IMR-90 (cell line): ENCODE measurements at regions not wholly inside any gene's neighbourhood (a gene's known extent, or its start where the extent isn't known, plus 50 kb on each side); places are given as distances from the start of the nearest gene placed in this dataset.

Source experiments
- ATAC-seq: fragments of 200-7000 bp; cut with Tn5 transposase; 2 replicates; pipeline ENCODE4 v1.9.1; 2020; ENCODE audit warnings: low read depth, mild to moderate bottlenecking, moderate library complexity
- BruUV-seq: library from RNA; stranded (reverse); fragments of 400-500 nt; replicated peaks from 2 replicates; lab custom pipeline; 2021; lab: Mats Ljungman, UMichigan
- CTCF ChIA-PET: fragments of 300-600 bp; formaldehyde crosslinking; extraction: SDS; loops from one replicate; lab custom pipeline; 2021; ENCODE audit warnings: antibody characterized with exemption; lab: Yijun Ruan, JAX
- POLR2A ChIA-PET: fragments of 300-600 bp; sonication (Branson Sonifier 250); formaldehyde crosslinking; loops from one replicate; lab custom pipeline; 2022; ENCODE audit warnings: antibody characterized with exemption; ENCODE audit not compliant: unreplicated experiment; lab: Charles Lee
- DNase-seq: peaks from one replicate; pipeline ENCODE4 v3.0.0; 2013
- H2AFZ ChIP-seq: replicated peaks from 2 replicates; pipeline ENCODE3; 2013; ENCODE audit warnings: low read length, mild to moderate bottlenecking; ENCODE audit not compliant: poor library complexity
- H2AK5ac ChIP-seq: 2 replicates; pipeline ENCODE4 v1.6.1; 2013; ENCODE audit warnings: low read depth, low read length, inconsistent platforms
- H2AK9ac ChIP-seq: replicated peaks from 2 replicates; pipeline ENCODE3; 2013; ENCODE audit warnings: mild to moderate bottlenecking, low read depth, low read length, moderate library complexity; ENCODE audit not compliant: poor library complexity
- H2BK120ac ChIP-seq: 2 replicates; pipeline ENCODE4 v1.6.1; 2013; ENCODE audit warnings: low read depth, low read length, inconsistent platforms
- H2BK15ac ChIP-seq: 3 replicates; pipeline ENCODE4 v1.6.1; 2013; ENCODE audit warnings: low read depth, low read length, inconsistent platforms
- H2BK20ac ChIP-seq: 2 replicates; pipeline ENCODE4 v1.6.1; 2013; ENCODE audit warnings: low read depth, mild to moderate bottlenecking, inconsistent platforms, low read length, moderate library complexity
- H2BK5ac ChIP-seq: 2 replicates; pipeline ENCODE4 v1.6.1; 2013; ENCODE audit warnings: mild to moderate bottlenecking, low read depth, low read length, inconsistent platforms; ENCODE audit not compliant: poor library complexity, severe bottlenecking
- H3K14ac ChIP-seq: replicated peaks from 2 replicates; pipeline ENCODE4 v1.6.1; 2013; ENCODE audit warnings: low read depth, low read length, inconsistent platforms
- H3K18ac ChIP-seq: 2 replicates; pipeline ENCODE4 v1.6.1; 2013; ENCODE audit warnings: low read depth, low read length, control low read depth
- H3K23ac ChIP-seq: 2 replicates; pipeline ENCODE4 v1.6.1; 2013; ENCODE audit warnings: low read depth, low read length, inconsistent platforms
- H3K27ac ChIP-seq: 2 replicates; pipeline ENCODE4 v1.5.1; 2013; ENCODE audit warnings: mild to moderate bottlenecking, control low read depth, low read length; ENCODE audit not compliant: insufficient read depth
- H3K27me3 ChIP-seq: 2 replicates; pipeline ENCODE4 v1.6.1; 2013; ENCODE audit warnings: low read length; ENCODE audit not compliant: control insufficient read depth, insufficient read depth
- H3K36me3 ChIP-seq: 2 replicates; pipeline ENCODE4 v1.6.1; 2013; ENCODE audit warnings: low read length, mixed read lengths; ENCODE audit not compliant: control insufficient read depth, insufficient read depth
- H3K4ac ChIP-seq: 2 replicates; pipeline ENCODE4 v1.6.1; 2013; ENCODE audit warnings: low read depth, low read length, inconsistent platforms
- H3K4me1 ChIP-seq: 2 replicates; pipeline ENCODE4 v1.6.1; 2013; ENCODE audit warnings: low read length, mixed read lengths; ENCODE audit not compliant: control insufficient read depth, insufficient read depth
- H3K4me2 ChIP-seq: 2 replicates; pipeline ENCODE4 v1.6.1; 2013; ENCODE audit warnings: low read depth, mild to moderate bottlenecking, control low read depth, low read length, moderate library complexity
- H3K4me3 ChIP-seq: 2 replicates; pipeline ENCODE4 v1.5.1; 2013; ENCODE audit warnings: low read depth, mild to moderate bottlenecking, control low read depth, low read length, moderate library complexity; ENCODE audit not compliant: insufficient read depth
- H3K56ac ChIP-seq: 2 replicates; pipeline ENCODE4 v1.6.1; 2013; ENCODE audit warnings: low read length, inconsistent platforms; ENCODE audit not compliant: insufficient read depth; ENCODE audit errors: extremely low read depth
- H3K79me1 ChIP-seq, 2 experiments: 2 replicates each; pipeline ENCODE4 v1.6.1; 2013; ENCODE audit warnings: low read length in 2 of 2, inconsistent platforms in 1 of 2, low read depth in 1 of 2
- H3K9ac ChIP-seq: 2 replicates; pipeline ENCODE4 v1.6.1; 2013; ENCODE audit warnings: low read depth, low read length, control low read depth
- H3K9me1 ChIP-seq: 2 replicates; pipeline ENCODE4 v1.6.1; 2013; ENCODE audit warnings: low read length, inconsistent platforms; ENCODE audit not compliant: insufficient read depth
- H3K9me3 ChIP-seq: 2 replicates; pipeline ENCODE4 v1.6.1; 2013; ENCODE audit warnings: low read length; ENCODE audit not compliant: control insufficient read depth, insufficient read depth
- H4K20me1 ChIP-seq: 2 replicates; pipeline ENCODE4 v1.6.1; 2013; ENCODE audit warnings: low read length, inconsistent platforms; ENCODE audit not compliant: insufficient read depth
- H4K5ac ChIP-seq: 2 replicates; pipeline ENCODE4 v1.6.1; 2013; ENCODE audit warnings: mild to moderate bottlenecking, low read depth, low read length, control low read depth
- H4K8ac ChIP-seq, 2 experiments: 2 replicates each; pipeline ENCODE4 v1.6.1; 2013; ENCODE audit warnings: low read depth in 2 of 2, low read length in 2 of 2, control low read depth in 1 of 2, inconsistent platforms in 1 of 2
- H4K91ac ChIP-seq: 2 replicates; pipeline ENCODE4 v1.6.1; 2013; ENCODE audit warnings: low read depth, low read length, inconsistent platforms; ENCODE audit not compliant: insufficient read depth
- CEBPB ChIP-seq: IDR thresholded peaks from 2 replicates; pipeline ENCODE4 v1.6.1; 2012; ENCODE audit warnings: low read depth, low read length, improper control_type of control experiment
- CTCF ChIP-seq: conservative IDR thresholded peaks from 2 replicates; pipeline ENCODE4 v1.5.1; 2012; ENCODE audit warnings: mild to moderate bottlenecking, low read depth, low read length, improper control_type of control experiment
- MAFK ChIP-seq: IDR thresholded peaks from 2 replicates; pipeline ENCODE4 v1.6.1; 2012; ENCODE audit warnings: low read depth, low read length, improper control_type of control experiment
- MXI1 ChIP-seq: IDR thresholded peaks from 2 replicates; pipeline ENCODE4 v1.6.1; 2012; ENCODE audit warnings: low read depth, mild to moderate bottlenecking, low read length, moderate library complexity, borderline replicate concordance
- NFE2L2 ChIP-seq: fragments of 150-350 bp; IDR thresholded peaks from 2 replicates; pipeline ENCODE4 v1.6.1; 2016; ENCODE audit warnings: low read depth, mild to moderate bottlenecking, low read length
- RAD21 ChIP-seq: IDR thresholded peaks from 2 replicates; pipeline ENCODE4 v1.6.1; 2012; ENCODE audit warnings: low read length, improper control_type of control experiment
- RFX5 ChIP-seq: IDR thresholded peaks from 2 replicates; pipeline ENCODE4 v1.8.0; 2012; ENCODE audit warnings: low read depth, mild to moderate bottlenecking, low read length, moderate library complexity
- SMC3 ChIP-seq: fragments of 150-350 bp; IDR thresholded peaks from 2 replicates; pipeline ENCODE4 v1.6.1; 2016; ENCODE audit warnings: low read depth, mild to moderate bottlenecking, antibody characterized with exemption, low read length, moderate library complexity
- WGBS, 2 experiments: methylation state at CpG; one replicate each; pipeline versions ENCODE4 v1.1.5 to v1.1.7; 2013; ENCODE audit warnings: missing lambda C conversion rate in 2 of 2; ENCODE audit not compliant: insufficient read length in 1 of 2; ENCODE audit errors: extremely low coverage in 2 of 2; 5-methylcytosine and 5-hydroxymethylcytosine counted together
- dilution Hi-C: fragments of 300-500 bp; cut with HindIII; formaldehyde crosslinking; loops from one replicate; pipeline ENCODE4 v1.14.3; 2018; ENCODE audit warnings: low sequenced_read_pairs; ENCODE audit not compliant: unreplicated experiment
- in situ Hi-C: fragments of 300-500 bp; cut with MboI; formaldehyde crosslinking; loops from 3 replicates; pipeline ENCODE4 v1.14.3; 2019; ENCODE audit warnings: low sequenced_read_pairs, inconsistent platforms, mixed read lengths
- intact Hi-C: fragments of 100-400 bp; cut with micrococcal nuclease; formaldehyde crosslinking; loops from 2 replicates; pipeline ENCODE4 v1.10.0; 2022

- H3K4me2 ChIP-seq = no peak overlapping the region
- peaks cover 2% of the 10 kb centered on the region; the same call in 1 of the 2 replicates for H3K4me1 ChIP-seq
- H3K4ac ChIP-seq = no peak overlapping the region; the same call in 1 of the 2 replicates
- dilution Hi-C loops = no loop called here
- in situ Hi-C loops = no loop called here
- no peak overlapping the region for H2BK15ac ChIP-seq
- no peak overlapping the region for H2BK20ac ChIP-seq
- no TSS peak for BruUV-seq
- H4K91ac ChIP-seq = peak overlapping the region; percentile 33; the same call in 1 of the 2 replicates
- no peak overlapping the region for H3K23ac ChIP-seq
- DNase-seq (no peak), ATAC-seq (no peak)
- H4K8ac ChIP-seq = no peak overlapping the region
- intact Hi-C loops = no loop called here
- ChIA-PET POLR2A (no interaction called here), CTCF (no interaction called here)
- H2BK5ac ChIP-seq = no peak overlapping the region
- H2BK120ac ChIP-seq = peak overlapping the region; percentile 36; the same call in 1 of the 2 replicates
- no peak overlapping the region for H3K27ac ChIP-seq
- no peak overlapping the region for H2AK9ac ChIP-seq
- no peak overlapping the region for H3K9ac ChIP-seq
- no peak overlapping the region for H2AK5ac ChIP-seq
- H3K9me1 ChIP-seq = peaks cover 3% of the 10 kb centered on the region; the same call in 1 of the 2 replicates
- no peak overlapping the region for H3K56ac ChIP-seq
- H4K20me1 ChIP-seq = no peaks in the 10 kb centered on the region
- no peak overlapping the region for H4K5ac ChIP-seq
- H3K79me1 ChIP-seq = no peaks in the 10 kb centered on the region
- WGBS, 2 experiments = no CpG with 5 or more reads among the region's 3 CpGs
- no peak overlapping the region for H3K14ac ChIP-seq
- H2AFZ ChIP-seq = no peak overlapping the region
- H3K18ac ChIP-seq = no peak overlapping the region
- no peaks in the 10 kb centered on the region for H3K36me3 ChIP-seq
- H3K9me3 ChIP-seq = peaks cover 5% of the 10 kb centered on the region
- TF ChIP-seq RAD21 = no peak
- no peak for TF ChIP-seq SMC3
- no peak for TF ChIP-seq RFX5
- TF ChIP-seq MXI1 = no peak
- no peak for TF ChIP-seq MAFK
- TF ChIP-seq CTCF = no peak
- TF ChIP-seq NFE2L2 = no peak
- TF ChIP-seq CEBPB = no peak
- H3K27me3 ChIP-seq = no peaks in the 10 kb centered on the region
- no peak overlapping the region for H3K4me3 ChIP-seq
Measured at GRCh38 chr2:67904566-67904965, 158.2 kb downstream of the C1D start.
